ENCODE measurements at regions not wholly inside any gene's neighbourhood (a gene's known extent, or its start where the extent isn't known, plus 50 kb on each side); places are given as distances from the start of the nearest gene placed in this dataset.

- no peak for TF ChIP-seq CTCF (IDR thresholded peaks at IDR 0.05)
- no peak for TF ChIP-seq EZH2 (IDR thresholded peaks at IDR 0.05)
- TF ChIP-seq EZH2phosphoT487 (IDR thresholded peaks at IDR 0.05): no peak
These were observed 101.8 kb upstream of the RBMS3 start for GRCh38 chr3:29178809-29179793.
